Loucy (cell line): ENCODE measurements at regions not wholly inside any gene's neighbourhood (a gene's known extent, or its start where the extent isn't known, plus 50 kb on each side); places are given as distances from the start of the nearest gene placed in this dataset.

ENCODE experiments used
- H2AFZ ChIP-seq: fragments of 200-600 bp; sonication (generic); 2 replicates; pipeline ENCODE4 v1.6.0; 2016; ENCODE audit warnings: antibody characterized with exemption, mild to moderate bottlenecking, low read length, moderate library complexity
- H3F3A ChIP-seq: fragments of 200-600 bp; 2 replicates; pipeline ENCODE4 v1.6.0; 2016; ENCODE audit warnings: antibody characterized with exemption, low read depth, mild to moderate bottlenecking
- H3K27me3 ChIP-seq: fragments of 200-600 bp; sonication (generic); 2 replicates; pipeline ENCODE4 v1.6.1; 2014; ENCODE audit warnings: low read length, mild to moderate bottlenecking; ENCODE audit not compliant: insufficient read depth, poor library complexity, severe bottlenecking
- H3K36me3 ChIP-seq: fragments of 200-600 bp; sonication (generic); 2 replicates; pipeline ENCODE4 v1.6.1; 2016; ENCODE audit warnings: low read length; ENCODE audit not compliant: insufficient read depth
- H3K4me1 ChIP-seq: fragments of 200-600 bp; sonication (generic); 2 replicates; pipeline ENCODE4 v1.5.1; 2014; ENCODE audit warnings: low read length, mild to moderate bottlenecking; ENCODE audit not compliant: insufficient read depth, poor library complexity, severe bottlenecking
- H3K4me2 ChIP-seq: fragments of 200-600 bp; sonication (generic); 2 replicates; pipeline ENCODE4 v1.6.0; 2014; ENCODE audit warnings: antibody characterized with exemption, low read length, low read depth, mild to moderate bottlenecking; ENCODE audit not compliant: poor library complexity, severe bottlenecking
- H3K4me3 ChIP-seq: fragments of 200-600 bp; sonication (generic); 2 replicates; pipeline ENCODE4 v1.5.1; 2014; ENCODE audit warnings: low read length, mild to moderate bottlenecking, mixed read lengths; ENCODE audit not compliant: poor library complexity, severe bottlenecking
- H3K79me2 ChIP-seq: fragments of 200-600 bp; sonication (generic); 2 replicates; pipeline ENCODE4 v1.6.1; 2014; ENCODE audit warnings: low read length; ENCODE audit not compliant: insufficient read depth
- H3K9ac ChIP-seq: fragments of 200-600 bp; sonication (generic); 2 replicates; pipeline ENCODE4 v1.6.0; 2014; ENCODE audit warnings: mild to moderate bottlenecking, low read depth, low read length, moderate library complexity; ENCODE audit not compliant: poor library complexity, severe bottlenecking
- H3K9me2 ChIP-seq: fragments of 200-600 bp; sonication (generic); replicated peaks from 2 replicates; pipeline ENCODE4 v1.6.1; 2016; ENCODE audit warnings: low read depth, low read length, mixed read lengths
- H3K9me3 ChIP-seq: fragments of 200-600 bp; sonication (generic); 2 replicates; pipeline ENCODE4 v1.6.1; 2014; ENCODE audit warnings: mild to moderate bottlenecking, antibody characterized with exemption, low read length, low read depth; ENCODE audit not compliant: insufficient read depth
- H4K20me1 ChIP-seq: fragments of 200-600 bp; sonication (generic); 2 replicates; pipeline ENCODE4 v1.6.0; 2014; ENCODE audit warnings: antibody characterized with exemption, low read length, mild to moderate bottlenecking; ENCODE audit not compliant: insufficient read depth, poor library complexity, severe bottlenecking
- CTCF ChIP-seq: fragments of 200-600 bp; sonication (generic); conservative IDR thresholded peaks from 2 replicates; pipeline ENCODE4 v1.5.1; 2014; ENCODE audit warnings: mild to moderate bottlenecking, antibody characterized with exemption, low read length
- EZH2phosphoT487 ChIP-seq: fragments of 200-600 bp; IDR thresholded peaks from 2 replicates; pipeline ENCODE4 v1.6.1; 2018; ENCODE audit warnings: antibody characterized with exemption, mild to moderate bottlenecking, moderate library complexity, borderline replicate concordance

- TF ChIP-seq EZH2phosphoT487 (no peak), CTCF (peak; percentile 94)
Measured at GRCh38 chr5:8184455-8185063, 315.6 kb downstream of the MTRR start.

GRCh38 chr5:8185852-8186251 lies 316.9 kb downstream of the MTRR start:
- Histone ChIP-seq H3K27me3 (no peaks in the 10 kb centered on the region), H3K9me2 (no peaks in the 10 kb centered on the region), H3K4me3 (no peak overlapping the region), H2AFZ (no peak overlapping the region), H3K4me1 (no peaks in the 10 kb centered on the region), H3K79me2 (no peaks in the 10 kb centered on the region), H3K9me3 (no peaks in the 10 kb centered on the region), H3K9ac (no peak overlapping the region), H3K4me2 (no peak overlapping the region), H3K36me3 (no peaks in the 10 kb centered on the region), H3F3A (no peaks in the 10 kb centered on the region), H4K20me1 (no peaks in the 10 kb centered on the region)
- TF ChIP-seq EZH2phosphoT487 (no peak), CTCF (no peak)

More at GRCh38 chr5:8184455-8185063, 315.6 kb downstream of the MTRR start:
- Histone ChIP-seq H3K79me2 (no peaks in the 10 kb centered on the region), H2AFZ (no peak overlapping the region), H3F3A (no peaks in the 10 kb centered on the region), H3K4me3 (no peak overlapping the region), H3K4me1 (no peaks in the 10 kb centered on the region), H3K4me2 (no peak overlapping the region), H4K20me1 (no peaks in the 10 kb centered on the region), H3K27me3 (no peaks in the 10 kb centered on the region), H3K9me2 (no peaks in the 10 kb centered on the region), H3K9ac (no peak overlapping the region), H3K9me3 (0 out of 2 replicates have a peak, but pooled peaks cover 5% of the 10 kb centered on the region), H3K36me3 (no peaks in the 10 kb centered on the region)

- TF ChIP-seq CTCF (no peak), EZH2phosphoT487 (no peak)
- Histone ChIP-seq H3K36me3 (no peaks in the 10 kb centered on the region), H3K4me2 (no peak overlapping the region), H3K27me3 (no peaks in the 10 kb centered on the region), H3F3A (no peaks in the 10 kb centered on the region), H4K20me1 (no peaks in the 10 kb centered on the region), H3K4me3 (no peak overlapping the region), H3K9ac (no peak overlapping the region), H2AFZ (no peak overlapping the region), H3K79me2 (no peaks in the 10 kb centered on the region), H3K4me1 (no peaks in the 10 kb centered on the region), H3K9me2 (no peaks in the 10 kb centered on the region), H3K9me3 (no peaks in the 10 kb centered on the region)
Measured at GRCh38 chr5:8188874-8189565, 320.1 kb downstream of the MTRR start.
